HUES6 (cell line): ENCODE measurements at regions not wholly inside any gene's neighbourhood (a gene's known extent, or its start where the extent isn't known, plus 50 kb on each side); places are given as distances from the start of the nearest gene placed in this dataset.

Source experiments
- H3K27ac ChIP-seq: 2 replicates; pipeline ENCODE4 v1.7.0; 2013; ENCODE audit warnings: low read depth, mild to moderate bottlenecking, low read length, inconsistent platforms
- H3K27me3 ChIP-seq: 2 replicates; pipeline ENCODE4 v1.6.1; 2013; ENCODE audit warnings: low read length; ENCODE audit not compliant: control insufficient read depth, insufficient read depth
- H3K36me3 ChIP-seq: 2 replicates; pipeline ENCODE4 v1.6.1; 2013; ENCODE audit warnings: low read length; ENCODE audit not compliant: control insufficient read depth, insufficient read depth
- H3K4me1 ChIP-seq: 2 replicates; pipeline ENCODE4 v1.6.1; 2013; ENCODE audit warnings: low read length; ENCODE audit not compliant: control insufficient read depth, insufficient read depth
- H3K4me3 ChIP-seq: 2 replicates; pipeline ENCODE4 v1.5.1; 2013; ENCODE audit warnings: low read depth, low read length
- H3K9ac ChIP-seq: one replicate; pipeline ENCODE4 v1.6.1; 2013; ENCODE audit warnings: mild to moderate bottlenecking, low read length
- H3K9me3 ChIP-seq: 2 replicates; pipeline ENCODE4 v1.6.1; 2013; ENCODE audit warnings: low read depth, low read length; ENCODE audit not compliant: control insufficient read depth, insufficient read depth

DNA sequence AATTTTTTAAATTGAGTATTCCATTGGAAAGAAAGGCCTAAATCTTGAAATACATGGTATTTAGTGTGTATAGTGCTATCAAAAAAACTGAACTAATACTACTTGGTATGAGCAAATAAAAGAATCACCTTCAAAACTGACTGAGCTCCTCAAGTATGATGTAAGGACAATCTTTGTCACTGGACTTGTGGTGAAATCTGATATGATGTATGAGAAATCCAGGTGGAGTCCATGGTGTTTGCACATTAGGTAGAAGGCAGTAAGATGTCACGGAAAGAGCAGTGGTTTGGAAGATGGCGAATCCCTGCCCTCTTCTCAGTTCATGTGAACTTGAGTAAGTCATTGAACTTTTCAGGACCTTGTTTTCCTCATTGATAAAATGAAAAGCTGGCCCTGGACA lies 62.1 kb upstream of the COL1A2 start:
- Histone ChIP-seq H3K27me3 (no peaks in the 10 kb centered on the region), H3K9ac (no peak overlapping the region), H3K36me3 (no peaks in the 10 kb centered on the region), H3K9me3 (no peaks in the 10 kb centered on the region), H3K27ac (no peak overlapping the region), H3K4me3 (no peak overlapping the region), H3K4me1 (peaks cover 11% of the 10 kb centered on the region)

DNA sequence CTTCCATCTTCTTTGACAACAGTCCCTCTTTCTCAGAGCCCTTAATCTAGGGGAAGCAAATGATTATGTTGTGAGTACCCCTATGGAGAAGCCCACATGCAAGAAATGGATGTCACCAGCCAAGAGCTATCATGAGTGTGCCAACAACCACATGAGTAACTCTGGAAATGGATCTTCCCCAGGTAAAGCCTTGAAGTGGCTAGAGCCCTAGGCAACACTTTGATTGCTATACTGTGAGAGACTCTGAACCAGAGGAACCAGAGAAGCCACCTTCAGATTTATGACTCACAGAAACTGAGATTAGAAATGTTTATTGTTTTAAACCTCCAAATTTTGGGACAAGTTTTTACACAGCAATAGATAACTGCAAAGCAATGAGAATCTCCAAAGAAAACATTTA lies 60.9 kb upstream of the COL1A2 start:
- Histone ChIP-seq H3K4me1 (peaks cover 12% of the 10 kb centered on the region), H3K9me3 (no peaks in the 10 kb centered on the region), H3K27me3 (no peaks in the 10 kb centered on the region), H3K36me3 (no peaks in the 10 kb centered on the region), H3K27ac (no peak overlapping the region), H3K9ac (no peak overlapping the region), H3K4me3 (no peak overlapping the region)

- no peaks in the 10 kb centered on the region for H3K27me3 ChIP-seq
- H3K4me1 ChIP-seq = peaks cover 12% of the 10 kb centered on the region
Observed at GRCh38 chr7:94335586-94335985, 59.1 kb upstream of the COL1A2 start.

DNA sequence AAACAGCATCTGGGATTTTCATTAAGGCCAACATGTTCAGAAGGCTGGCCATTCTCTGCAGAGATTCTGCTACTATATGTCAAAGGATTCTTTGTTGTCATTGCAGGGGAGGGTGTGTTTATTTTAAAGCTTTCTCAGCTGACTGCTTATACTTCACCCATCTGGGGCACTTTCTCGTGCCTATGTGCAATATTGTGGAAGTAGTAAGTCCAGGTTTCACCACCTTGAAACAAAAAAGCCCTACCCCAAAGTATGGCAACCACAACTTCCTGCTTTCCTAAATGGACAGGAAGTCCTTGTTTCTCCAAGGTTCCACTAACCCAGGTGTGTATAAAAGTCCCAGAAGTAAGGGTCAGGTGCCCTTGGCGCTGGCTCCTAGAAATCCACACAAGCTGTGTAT lies 58.7 kb upstream of the COL1A2 start:
- Histone ChIP-seq H3K27ac (no peak overlapping the region), H3K4me1 (peaks cover 8% of the 10 kb centered on the region; the same call in 1 of the 2 replicates)

More at GRCh38 chr7:94335586-94335985, 59.1 kb upstream of the COL1A2 start:
- no peak overlapping the region for H3K27ac ChIP-seq
- H3K36me3 ChIP-seq = no peaks in the 10 kb centered on the region
- H3K4me3 ChIP-seq = no peak overlapping the region
- H3K9me3 ChIP-seq = no peaks in the 10 kb centered on the region
- no peak overlapping the region for H3K9ac ChIP-seq

DNA sequence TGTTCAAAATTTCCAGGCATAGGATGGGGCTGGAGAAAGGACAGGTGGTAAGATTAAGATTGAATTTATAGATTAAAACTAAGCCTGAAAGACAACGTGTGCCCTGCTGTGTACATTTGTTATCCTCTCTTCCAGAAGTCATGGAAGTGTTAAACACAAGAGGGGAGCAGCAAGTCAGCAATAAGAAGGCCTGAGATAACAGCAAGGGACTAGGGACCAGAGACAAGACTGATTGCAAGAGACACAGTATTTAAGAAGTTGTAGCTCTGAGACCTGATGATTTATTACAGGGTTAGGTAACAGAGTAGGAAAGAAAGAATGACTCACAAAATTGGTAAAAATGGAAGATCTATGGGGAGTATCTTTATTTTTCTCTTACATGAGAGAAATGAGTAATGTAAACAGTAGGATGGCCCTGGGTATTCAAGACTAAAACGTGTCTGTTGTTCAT lies 55.7 kb upstream of the COL1A2 start:
- Histone ChIP-seq H3K36me3 (no peaks in the 10 kb centered on the region), H3K4me1 (peaks cover 7% of the 10 kb centered on the region; the same call in 1 of the 2 replicates), H3K27ac (no peak overlapping the region), H3K4me3 (no peak overlapping the region), H3K27me3 (no peaks in the 10 kb centered on the region), H3K9me3 (no peaks in the 10 kb centered on the region), H3K9ac (no peak overlapping the region)

More for the DNA sequence above, 58.7 kb upstream of the COL1A2 start:
- H3K9me3 ChIP-seq = no peaks in the 10 kb centered on the region
- H3K9ac ChIP-seq = no peak overlapping the region
- H3K36me3 ChIP-seq = no peaks in the 10 kb centered on the region
- H3K4me3 ChIP-seq = no peak overlapping the region
- no peaks in the 10 kb centered on the region for H3K27me3 ChIP-seq

DNA sequence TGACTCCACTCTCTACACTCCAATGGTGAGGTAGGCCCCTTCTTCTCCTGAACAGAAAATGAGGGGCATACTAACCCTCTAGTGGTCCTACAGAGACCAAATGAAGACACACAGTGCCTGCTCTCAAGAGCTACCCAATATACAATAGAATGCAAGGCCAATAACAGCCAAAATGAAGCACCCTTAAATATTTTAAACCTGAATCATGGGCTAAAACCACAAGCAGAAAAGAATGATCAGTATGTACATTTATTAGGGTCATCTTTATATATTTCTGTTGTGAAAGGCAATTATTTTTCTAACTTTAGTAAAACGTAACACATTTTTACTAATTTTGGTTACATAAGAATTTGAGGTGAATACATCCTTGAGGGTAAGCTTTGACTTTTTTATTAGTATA lies 49.9 kb upstream of the COL1A2 start:
- Histone ChIP-seq H3K27me3 (no peaks in the 10 kb centered on the region), H3K36me3 (no peaks in the 10 kb centered on the region), H3K27ac (no peak overlapping the region), H3K4me3 (no peak overlapping the region), H3K4me1 (peaks cover 24% of the 10 kb centered on the region), H3K9me3 (no peaks in the 10 kb centered on the region), H3K9ac (no peak overlapping the region)
